H1 (cell line): ENCODE measurements at regions not wholly inside any gene's neighbourhood (a gene's known extent, or its start where the extent isn't known, plus 50 kb on each side); places are given as distances from the start of the nearest gene placed in this dataset.

ENCODE experiments used
- CTCF ChIP-seq, 3 experiments: IDR thresholded peaks; 1 replicate in 2 of 3; 2 replicates in 1 of 3; pipeline versions ENCODE4 v1.5.1 to v1.6.1; 2011; ENCODE audit warnings: low read length in 3 of 3, mild to moderate bottlenecking in 3 of 3, inconsistent platforms in 2 of 3, low read depth in 1 of 3, moderate library complexity in 1 of 3; ENCODE audit not compliant: insufficient read depth in 1 of 3; ENCODE audit errors: control extremely low read depth in 1 of 3
- E2F6 ChIP-seq: IDR thresholded peaks from 2 replicates; pipeline ENCODE4 v1.6.1; 2012; ENCODE audit warnings: inconsistent platforms
- GTF2F1 ChIP-seq: IDR thresholded peaks from 2 replicates; pipeline ENCODE4 v1.6.1; 2012; ENCODE audit warnings: low read depth, low read length, improper control_type of control experiment, borderline replicate concordance
- HDAC2 ChIP-seq, 2 experiments: fragments of 300-600 bp in 1 of 2; sonication (generic) in 1 of 2; IDR thresholded peaks; 2 replicates each; pipeline ENCODE4 v1.6.1; 2011 to 2012; ENCODE audit warnings: low read depth in 2 of 2, low read length in 2 of 2, mild to moderate bottlenecking in 2 of 2, moderate library complexity in 2 of 2, borderline replicate concordance in 1 of 2, inconsistent platforms in 1 of 2
- KDM1A ChIP-seq: fragments of 200-600, 300-600 bp; sonication (generic); IDR thresholded peaks from 2 replicates; pipeline ENCODE4 v1.7.1; 2016; ENCODE audit warnings: mild to moderate bottlenecking, low read length, borderline replicate concordance
- PHF8 ChIP-seq: fragments of 200-600 bp; sonication (generic); conservative IDR thresholded peaks from 2 replicates; pipeline ENCODE4 v1.7.1; 2012; ENCODE audit warnings: low read depth, mild to moderate bottlenecking, inconsistent platforms, low read length, moderate library complexity
- POLR2A ChIP-seq, 2 experiments: IDR thresholded peaks; 1 replicate in 1 of 2; 2 replicates in 1 of 2; pipeline ENCODE4 v1.6.1; 2011; ENCODE audit warnings: low read depth in 2 of 2, low read length in 2 of 2, mild to moderate bottlenecking in 2 of 2; ENCODE audit errors: control extremely low read depth in 1 of 2
- RAD21 ChIP-seq, 2 experiments: IDR thresholded peaks in 1 of 2; conservative IDR thresholded peaks in 1 of 2; 2 replicates each; pipeline ENCODE4 v1.6.1; 2011; ENCODE audit warnings: low read depth in 2 of 2, low read length in 2 of 2, improper control_type of control experiment in 1 of 2, inconsistent platforms in 1 of 2, mild to moderate bottlenecking in 1 of 2, moderate library complexity in 1 of 2
- RXRA ChIP-seq: IDR thresholded peaks from 2 replicates; pipeline ENCODE4 v1.6.1; 2011; ENCODE audit warnings: low read depth, mild to moderate bottlenecking, low read length, moderate library complexity; ENCODE audit not compliant: insufficient read depth
- SIX5 ChIP-seq: IDR thresholded peaks from 2 replicates; pipeline ENCODE4 v1.6.1; 2011; ENCODE audit warnings: mild to moderate bottlenecking, low read depth, low read length
- TCF12 ChIP-seq: IDR thresholded peaks from 2 replicates; pipeline ENCODE4 v1.6.1; 2011; ENCODE audit warnings: low read depth, mild to moderate bottlenecking, low read length
- USF2 ChIP-seq: IDR thresholded peaks from 2 replicates; pipeline ENCODE4 v1.6.1; 2011; ENCODE audit warnings: low read length, improper control_type of control experiment
- YY1 ChIP-seq: IDR thresholded peaks from 2 replicates; pipeline ENCODE4 v1.6.1; 2011; ENCODE audit warnings: low read depth, mild to moderate bottlenecking, low read length

GRCh38 chr6:154682633-154683125 is 50.5 kb upstream of the SCAF8 start:
- no peak for TF ChIP-seq USF2
- no peak for TF ChIP-seq E2F6
- no peak for TF ChIP-seq PHF8
- TF ChIP-seq GTF2F1, result no peak
- TF ChIP-seq POLR2A (IDR thresholded peaks at IDR 0.05; ENCODE audit: control extremely low read depth in 1 of 2, low read depth in 2 of 2, low read length in 2 of 2), result no peak
- TF ChIP-seq KDM1A, result no peak
- no peak for TF ChIP-seq CTCF (IDR thresholded peaks at IDR 0.05; ENCODE audit: control extremely low read depth in 1 of 3, insufficient read depth in 1 of 3, low read depth in 1 of 3, low read length in 3 of 3)
- no peak for TF ChIP-seq HDAC2 (IDR thresholded peaks at IDR 0.05; ENCODE audit: borderline replicate concordance in 1 of 2, low read depth in 2 of 2, low read length in 2 of 2)
- no peak for TF ChIP-seq SIX5
- TF ChIP-seq YY1, result no peak
- no peak for TF ChIP-seq TCF12
- TF ChIP-seq RXRA, result no peak
- TF ChIP-seq RAD21 (IDR thresholded peaks at IDR 0.05 in 1 of 2, conservative IDR thresholded peaks at IDR 0.05 in 1 of 2; ENCODE audit: low read depth in 2 of 2, low read length in 2 of 2), result no peak
